Adrenal gland (tissue), 9 donors: ENCODE measurements at regions not wholly inside any gene's neighbourhood (a gene's known extent, or its start where the extent isn't known, plus 50 kb on each side); places are given as distances from the start of the nearest gene placed in this dataset.
"Not testable (repeated sequence)": the region's sequence is repeated elsewhere in the genome, so short reads cannot be mapped to it uniquely, and the experiment has no call there.

Source experiments
- DNase-seq, 7 donors: peaks; one replicate each; pipeline ENCODE4 v3.0.0-alpha.2; 2019 to 2020
- H3K27ac ChIP-seq, 5 donors: fragments of 200-600 bp; sonication (generic) in 4 of 5; 1 replicate in 3 of 5; 2 replicates in 2 of 5; pipeline versions ENCODE4 v1.5.1 to v1.8.0; 2016 to 2020; ENCODE audit warnings: mild to moderate bottlenecking in 1 of 5
- H3K27me3 ChIP-seq: fragments of 200-600 bp; 2 replicates; pipeline ENCODE4 v1.8.0; 2021
- H3K36me3 ChIP-seq, 2 donors: fragments of 200-600 bp; replicated peaks in 1 of 2; 1 replicate in 1 of 2; 2 replicates in 1 of 2; pipeline versions ENCODE4 v1.5.1 to v1.8.0; 2018 to 2022
- H3K4me1 ChIP-seq, 2 donors: fragments of 200-600 bp; replicated peaks in 1 of 2; 1 replicate in 1 of 2; 2 replicates in 1 of 2; pipeline versions ENCODE4 v1.5.1 to v1.8.0; 2018 to 2021
- H3K4me3 ChIP-seq, 4 donors: fragments of 200-600 bp; sonication (generic) in 3 of 4; one replicate each; pipeline ENCODE4 v1.5.1; 2016 to 2018
- H3K9me3 ChIP-seq, 3 donors: fragments of 200-600 bp; sonication (generic) in 1 of 3; replicated peaks in 1 of 3; 1 replicate in 2 of 3; 2 replicates in 1 of 3; pipeline versions ENCODE4 v1.5.1 to v1.8.0; 2016 to 2021
- WGBS, 4 donors: extraction: QIAGEN DNeasy Blood & Tissue Kit in 2 of 4; methylation state at CpG; one replicate each; pipeline versions ENCODE4 v1.1.5 to v1.1.7; 2013 to 2017; 5-methylcytosine and 5-hydroxymethylcytosine counted together
- intact Hi-C, 2 donors: fragments of 100-400 bp; cut with DNase I; formaldehyde crosslinking; loops; one replicate each; pipeline versions ENCODE4 v1.14.1 to v1.15.0; 2022 to 2023
- TF ChIP-seq, protein P1 (sequence below), 6 experiments: fragments of 450-650 bp in 4 of 6; fragments of 200-600 bp in 2 of 6; sonication (generic) in 1 of 6; IDR thresholded peaks; 1 replicate in 5 of 6; 2 replicates in 1 of 6; pipeline versions ENCODE4 v1.5.1 to v1.8.0; 2016 to 2021; ENCODE audit warnings: antibody characterized with exemption in 6 of 6, mild to moderate bottlenecking in 2 of 6, moderate library complexity in 1 of 6
- donor health status: healthy with polysubstance abuse.
- donor health status: Bipolar disorder and iron deficiency.
- donor health status: DM: yes; HTN: yes; CAD: no.
- donor health status: DM: no; HTN: no; CAD: no.
- donor health status: DM: no; HTN: no; CAD: no.

DNA sequence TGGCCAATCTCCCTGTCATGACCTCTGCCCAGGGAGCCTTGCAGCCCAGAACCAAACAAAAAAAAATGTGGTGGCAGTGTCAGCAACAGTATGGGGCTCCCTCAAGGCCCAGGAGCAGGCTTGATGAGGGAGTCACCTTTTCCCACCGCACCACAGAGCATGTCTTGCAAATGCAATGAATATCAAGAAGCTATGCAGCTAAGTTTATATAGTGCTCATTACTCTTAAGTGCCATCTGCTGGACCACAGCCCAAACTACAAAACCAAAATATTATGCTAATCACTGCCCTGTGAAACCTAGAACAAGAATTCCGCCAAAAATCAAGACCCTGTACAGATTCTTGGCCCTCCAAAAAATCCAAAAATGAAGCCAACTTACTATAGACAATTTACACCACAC lies 65.9 kb downstream of the PABPC5 start:
- TF ChIP-seq, protein P1, sequence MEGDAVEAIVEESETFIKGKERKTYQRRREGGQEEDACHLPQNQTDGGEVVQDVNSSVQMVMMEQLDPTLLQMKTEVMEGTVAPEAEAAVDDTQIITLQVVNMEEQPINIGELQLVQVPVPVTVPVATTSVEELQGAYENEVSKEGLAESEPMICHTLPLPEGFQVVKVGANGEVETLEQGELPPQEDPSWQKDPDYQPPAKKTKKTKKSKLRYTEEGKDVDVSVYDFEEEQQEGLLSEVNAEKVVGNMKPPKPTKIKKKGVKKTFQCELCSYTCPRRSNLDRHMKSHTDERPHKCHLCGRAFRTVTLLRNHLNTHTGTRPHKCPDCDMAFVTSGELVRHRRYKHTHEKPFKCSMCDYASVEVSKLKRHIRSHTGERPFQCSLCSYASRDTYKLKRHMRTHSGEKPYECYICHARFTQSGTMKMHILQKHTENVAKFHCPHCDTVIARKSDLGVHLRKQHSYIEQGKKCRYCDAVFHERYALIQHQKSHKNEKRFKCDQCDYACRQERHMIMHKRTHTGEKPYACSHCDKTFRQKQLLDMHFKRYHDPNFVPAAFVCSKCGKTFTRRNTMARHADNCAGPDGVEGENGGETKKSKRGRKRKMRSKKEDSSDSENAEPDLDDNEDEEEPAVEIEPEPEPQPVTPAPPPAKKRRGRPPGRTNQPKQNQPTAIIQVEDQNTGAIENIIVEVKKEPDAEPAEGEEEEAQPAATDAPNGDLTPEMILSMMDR (IDR thresholded peaks at IDR 0.05) = peak in 3 of 6 experiments; percentile 8 to 26 (median 13)
- H3K4me3 ChIP-seq, H3K27me3 ChIP-seq, H3K4me1 ChIP-seq, intact Hi-C loops, H3K36me3 ChIP-seq, H3K27ac ChIP-seq, H3K9me3 ChIP-seq: not testable (repeated sequence)
- WGBS, 4 donors = 42 to 57% (median 47%) methylated on average over 2 of the region's 2 CpGs; no CpG with 5 or more reads in 1 of the 4 donors
- DNase-seq = peak in 6 of 7 donors; percentile 8 to 52 (median 16)

DNA sequence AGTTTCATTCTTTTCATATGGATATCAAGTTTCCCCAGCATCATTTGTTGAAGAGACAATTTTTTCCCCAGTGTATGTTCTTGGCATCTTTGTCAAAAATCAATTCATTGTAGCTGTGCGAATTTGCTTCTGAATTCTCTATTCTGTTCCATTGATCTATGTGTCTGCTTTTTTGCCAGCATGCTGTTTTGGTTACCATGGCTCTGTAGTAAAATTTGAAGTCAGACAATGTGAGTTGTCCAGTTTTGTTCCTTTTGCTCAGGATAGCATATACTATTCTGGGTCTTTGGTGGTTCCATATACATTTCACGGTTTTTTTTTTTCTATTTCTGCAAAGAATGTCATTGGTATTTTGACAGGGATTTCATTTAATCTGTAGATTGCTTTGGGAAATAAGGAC lies 95.6 kb downstream of the PABPC5 start:
- H3K4me1 ChIP-seq, intact Hi-C loops, H3K27me3 ChIP-seq, H3K4me3 ChIP-seq, H3K36me3 ChIP-seq, H3K27ac ChIP-seq, H3K9me3 ChIP-seq, DNase-seq: not testable (repeated sequence)
- WGBS, 4 donors = 52 to 91% (median 71%) methylated on average over 1 to 2 of the region's 2 CpGs

DNA sequence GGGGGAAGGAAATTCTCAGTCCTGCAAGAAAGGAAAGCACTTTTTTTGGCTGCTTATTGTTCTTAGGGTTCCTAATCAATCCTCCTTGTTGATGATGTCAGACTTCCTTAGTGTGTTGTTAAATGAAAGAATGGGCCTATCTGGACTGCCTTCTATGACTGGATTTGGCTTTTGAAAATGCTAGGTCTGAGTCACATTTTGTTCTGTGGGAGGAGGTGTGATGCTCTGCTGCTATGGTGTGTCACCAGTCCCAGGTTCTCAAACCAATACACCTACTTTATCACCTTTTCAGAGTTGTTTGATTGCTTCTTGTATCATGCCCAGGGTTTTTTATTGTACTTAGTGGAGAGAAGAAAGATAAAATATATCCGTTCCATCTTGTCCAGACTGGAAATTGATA lies 128.5 kb downstream of the PABPC5 start:
- H3K9me3 ChIP-seq, H3K36me3 ChIP-seq, H3K27ac ChIP-seq, H3K4me3 ChIP-seq, DNase-seq, H3K4me1 ChIP-seq, intact Hi-C loops, H3K27me3 ChIP-seq: not testable (repeated sequence)
- 64 to 93% (median 83%) methylated on average over 1 of the region's 1 CpG for whole genome bisulfite sequencing, 4 donors
